Body of pancreas (tissue), 4 donors: ENCODE measurements at regions not wholly inside any gene's neighbourhood (a gene's known extent, or its start where the extent isn't known, plus 50 kb on each side); places are given as distances from the start of the nearest gene placed in this dataset.

Source experiments
- ATAC-seq: fragments of 150-250 bp; one replicate; pipeline ENCODE4 v1.9.1; 2016
- DNase-seq, 4 donors: peaks; one replicate each; pipeline ENCODE4 v3.0.0-alpha.2; 2019
- H3K27ac ChIP-seq, 4 donors: fragments of 200-600 bp; sonication (generic); 1 replicate in 3 of 4; 2 replicates in 1 of 4; pipeline versions ENCODE4 v1.5.1 to v1.6.1; 2016 to 2019; ENCODE audit warnings: mild to moderate bottlenecking in 1 of 4, mixed read lengths in 1 of 4, moderate library complexity in 1 of 4
- H3K27me3 ChIP-seq, 2 donors: fragments of 200-600 bp; sonication (generic); one replicate each; pipeline ENCODE4 v1.6.0; 2016; ENCODE audit warnings: mild to moderate bottlenecking in 1 of 2
- H3K36me3 ChIP-seq, 2 donors: fragments of 200-600 bp; sonication (generic); replicated peaks in 1 of 2; 2 replicates each; pipeline ENCODE4 v1.5.1; 2016; ENCODE audit warnings: low read depth in 2 of 2; ENCODE audit not compliant: insufficient read depth in 1 of 2
- H3K4me1 ChIP-seq: fragments of 200-600 bp; sonication (generic); one replicate; pipeline ENCODE4 v1.6.0; 2016
- H3K4me3 ChIP-seq, 2 donors: fragments of 200-600 bp; sonication (generic); 1 replicate in 1 of 2; 2 replicates in 1 of 2; pipeline ENCODE4 v1.5.1; 2016 to 2019
- H3K9me3 ChIP-seq, 3 donors: fragments of 200-600 bp; sonication (generic); 1 replicate in 2 of 3; 2 replicates in 1 of 3; pipeline ENCODE4 v1.5.1; 2016
- CTCF ChIP-seq, 7 experiments: fragments of 450-650 bp in 4 of 7; fragments of 200-600 bp in 3 of 7; sonication (generic) in 3 of 7; IDR thresholded peaks; one replicate each; pipeline ENCODE4 v1.5.1; 2016 to 2019; ENCODE audit warnings: antibody characterized with exemption in 7 of 7
- POLR2A ChIP-seq, 3 donors: fragments of 450-650 bp; IDR thresholded peaks; one replicate each; pipeline ENCODE4 v1.6.1; 2016; ENCODE audit warnings: antibody characterized with exemption in 3 of 3, mild to moderate bottlenecking in 2 of 3
- WGBS, 2 donors: methylation state at CpG; one replicate each; pipeline ENCODE4 v1.1.5; 2017; 5-methylcytosine and 5-hydroxymethylcytosine counted together
- intact Hi-C: fragments of 100-400 bp; cut with DNase I; formaldehyde crosslinking; loops from one replicate; pipeline ENCODE4 v1.15.1; 2023

- ATAC-seq (no peak), DNase-seq (no peak)
- TF ChIP-seq CTCF (IDR thresholded peaks at IDR 0.05) (no peak), POLR2A (IDR thresholded peaks at IDR 0.05) (no peak)
- no peak overlapping the region for H3K27ac ChIP-seq
- H3K4me1 ChIP-seq = peaks cover 10% of the 10 kb centered on the region
- intact Hi-C loops = no loop called here
- H3K4me3 ChIP-seq = no peak overlapping the region
- H3K27me3 ChIP-seq = no peaks in the 10 kb centered on the region
- H3K9me3 ChIP-seq = no peaks in the 10 kb centered on the region
- WGBS, 2 donors = 53 to 60% methylated on average over 1 of the region's 1 CpG
- no peaks in the 10 kb centered on the region for H3K36me3 ChIP-seq
Observed at GRCh38 chr3:167887096-167887495, 151.6 kb downstream of the SERPINI1 start.

- no peaks in the 10 kb centered on the region for H3K36me3 ChIP-seq
- TF ChIP-seq CTCF (IDR thresholded peaks at IDR 0.05) (no peak), POLR2A (IDR thresholded peaks at IDR 0.05) (no peak)
- DNase-seq = no peak
- ATAC-seq = no peak
- H3K27me3 ChIP-seq = no peaks in the 10 kb centered on the region
- intact Hi-C loops = no loop called here
- 45 to 51% methylated on average over 2 of the region's 2 CpGs for WGBS, 2 donors
- H3K4me1 ChIP-seq = peaks cover 10% of the 10 kb centered on the region
- H3K27ac ChIP-seq = peak overlapping the region in 1 of 4 donors; percentile 11
- no peak overlapping the region for H3K4me3 ChIP-seq
- no peaks in the 10 kb centered on the region for H3K9me3 ChIP-seq
Observed at GRCh38 chr3:167886690-167887089, 151.2 kb downstream of the SERPINI1 start.

GRCh38 chr3:167885277-167885676 lies 149.8 kb downstream of the SERPINI1 start:
- DNase-seq (no peak), ATAC-seq (no peak)
- 76 to 88% methylated on average over 1 of the region's 1 CpG for WGBS, 2 donors
- Histone ChIP-seq H3K36me3 (no peaks in the 10 kb centered on the region), H3K4me3 (no peak overlapping the region), H3K9me3 (no peaks in the 10 kb centered on the region), H3K27me3 (no peaks in the 10 kb centered on the region), H3K4me1 (peaks cover 10% of the 10 kb centered on the region), H3K27ac (no peak overlapping the region)
- TF ChIP-seq CTCF (IDR thresholded peaks at IDR 0.05) = no peak
- intact Hi-C loops = no loop called here

GRCh38 chr3:167884481-167884880 lies 149.0 kb downstream of the SERPINI1 start:
- H3K27me3 ChIP-seq = no peaks in the 10 kb centered on the region
- no peak overlapping the region for H3K27ac ChIP-seq
- intact Hi-C loops = no loop called here
- H3K4me1 ChIP-seq = peaks cover 10% of the 10 kb centered on the region
- no peak for ATAC-seq
- no peaks in the 10 kb centered on the region for H3K36me3 ChIP-seq
- WGBS, 2 donors = 88 to 91% methylated on average over 3 of the region's 3 CpGs
- DNase-seq = no peak
- no peaks in the 10 kb centered on the region for H3K9me3 ChIP-seq
- no peak for TF ChIP-seq POLR2A (IDR thresholded peaks at IDR 0.05)
- no peak overlapping the region for H3K4me3 ChIP-seq

GRCh38 chr3:167883452-167883851 lies 147.9 kb downstream of the SERPINI1 start:
- intact Hi-C loops = no loop called here
- H3K9me3 ChIP-seq = no peaks in the 10 kb centered on the region
- ATAC-seq = no peak

More at GRCh38 chr3:167883452-167883851, 147.9 kb downstream of the SERPINI1 start:
- TF ChIP-seq CTCF (IDR thresholded peaks at IDR 0.05) = no peak
- no peak for TF ChIP-seq POLR2A (IDR thresholded peaks at IDR 0.05)
- no peak overlapping the region for H3K27ac ChIP-seq
- peaks cover 10% of the 10 kb centered on the region for H3K4me1 ChIP-seq
- no peaks in the 10 kb centered on the region for H3K27me3 ChIP-seq
- no peaks in the 10 kb centered on the region for H3K36me3 ChIP-seq
- H3K4me3 ChIP-seq = no peak overlapping the region
- 93 to 95% methylated on average over 1 of the region's 1 CpG for WGBS, 2 donors
- no peak for DNase-seq
